HEK293 (cell line): ENCODE measurements at regions not wholly inside any gene's neighbourhood (a gene's known extent, or its start where the extent isn't known, plus 50 kb on each side); places are given as distances from the start of the nearest gene placed in this dataset.

Experiments used
- CTCF ChIA-PET: fragments of 350-600 bp; formaldehyde crosslinking; extraction: SDS; loops from one replicate; lab custom pipeline; 2021; ENCODE audit warnings: antibody characterized with exemption; lab: Yijun Ruan, JAX
- POLR2A ChIA-PET: fragments of 300-600 bp; formaldehyde crosslinking; extraction: SDS; loops from one replicate; lab custom pipeline; 2020; ENCODE audit warnings: antibody characterized with exemption, inconsistent platforms; lab: Yijun Ruan, JAX
- H3K27ac ChIP-seq: fragments of 200-500 bp; sonication (Bioruptor generic); 2 replicates; pipeline ENCODE4 v1.5.1; 2014; ENCODE audit warnings: low read depth, low read length, control low read depth, inconsistent platforms; ENCODE audit errors: extremely low read depth
- H3K36me3 ChIP-seq, 2 experiments: fragments of 200-500 bp in 1 of 2; sonication (Bioruptor generic) in 1 of 2; 1 replicate in 1 of 2; 2 replicates in 1 of 2; pipeline ENCODE4 v1.5.1; 2014 to 2017; ENCODE audit warnings: inconsistent platforms in 2 of 2, low read length in 2 of 2; ENCODE audit not compliant: control insufficient read depth in 2 of 2, insufficient read depth in 1 of 2
- H3K4me1 ChIP-seq: fragments of 200-500 bp; sonication (Bioruptor generic); 2 replicates; pipeline ENCODE4 v1.5.1; 2014; ENCODE audit warnings: mild to moderate bottlenecking, low read length, inconsistent platforms; ENCODE audit not compliant: control insufficient read depth, insufficient read depth
- H3K4me3 ChIP-seq: 2 replicates; pipeline ENCODE4 v1.5.1; 2011; ENCODE audit warnings: low read depth, mild to moderate bottlenecking, control low read depth, low read length, moderate library complexity
- H3K9me3 ChIP-seq: fragments of 200-500 bp; sonication (Bioruptor generic); 2 replicates; pipeline ENCODE4 v1.5.1; 2014; ENCODE audit warnings: low read depth, low read length, inconsistent platforms; ENCODE audit not compliant: control insufficient read depth, insufficient read depth
- TCF7L2 ChIP-seq: IDR thresholded peaks from 2 replicates; pipeline ENCODE4 v1.6.1; 2011; ENCODE audit warnings: low read depth, mild to moderate bottlenecking, inconsistent platforms, low read length, moderate library complexity, borderline replicate concordance
- ZBTB8A ChIP-seq: fragments of 450-650 bp; formaldehyde crosslinking; IDR thresholded peaks from 2 replicates; pipeline ENCODE4 v1.5.1; 2016; ENCODE audit warnings: missing biosample characterization, missing genetic modification characterization
- ZNF133 ChIP-seq: fragments of 450-650 bp; formaldehyde crosslinking; IDR thresholded peaks from 2 replicates; pipeline ENCODE4 v1.5.1; 2016; ENCODE audit warnings: missing biosample characterization, missing genetic modification characterization
- ZNF266 ChIP-seq: fragments of 450-650 bp; formaldehyde crosslinking; IDR thresholded peaks from 2 replicates; pipeline ENCODE4 v1.5.1; 2016; ENCODE audit warnings: missing biosample characterization, missing genetic modification characterization, low read depth
- ZNF274 ChIP-seq, 2 experiments: fragments of 200-500 bp in 1 of 2; fragments of 450-650 bp in 1 of 2; sonication (Bioruptor generic) in 1 of 2; formaldehyde crosslinking in 1 of 2; IDR thresholded peaks; 2 replicates each; pipeline versions ENCODE4 v1.5.1 to v1.6.1; 2014 to 2016; ENCODE audit warnings: borderline replicate concordance in 1 of 2, inconsistent platforms in 1 of 2, low read length in 1 of 2, missing biosample characterization in 1 of 2, missing genetic modification characterization in 1 of 2
- ZNF341 ChIP-seq: fragments of 450-650 bp; formaldehyde crosslinking; IDR thresholded peaks from 2 replicates; pipeline ENCODE4; 2016; ENCODE audit warnings: low read depth, missing biosample characterization, missing genetic modification characterization
- ZNF529 ChIP-seq: fragments of 450-650 bp; formaldehyde crosslinking; IDR thresholded peaks from 2 replicates; pipeline ENCODE4 v1.5.1; 2017; ENCODE audit warnings: missing genetic modification characterization, missing biosample characterization; ENCODE audit not compliant: insufficient replicate concordance
- ZNF548 ChIP-seq: fragments of 450-650 bp; formaldehyde crosslinking; IDR thresholded peaks from 2 replicates; pipeline ENCODE4 v1.5.1; 2016; ENCODE audit warnings: missing biosample characterization, missing genetic modification characterization
- ZNF560 ChIP-seq: fragments of 450-650 bp; formaldehyde crosslinking; IDR thresholded peaks from 2 replicates; pipeline ENCODE4 v1.5.1; 2017; ENCODE audit warnings: missing biosample characterization, missing genetic modification characterization, borderline replicate concordance
- ZNF571 ChIP-seq: fragments of 450-650 bp; formaldehyde crosslinking; IDR thresholded peaks from 2 replicates; pipeline ENCODE4 v1.5.0; 2017; ENCODE audit warnings: missing biosample characterization, missing genetic modification characterization
- ZNF626 ChIP-seq: fragments of 450-650 bp; sonication (Bioruptor Pico); formaldehyde crosslinking; IDR thresholded peaks from 2 replicates; pipeline ENCODE4 v1.5.1; 2018; ENCODE audit warnings: missing biosample characterization, missing genetic modification characterization, inconsistent platforms
- ZNF629 ChIP-seq: fragments of 450-650 bp; formaldehyde crosslinking; IDR thresholded peaks from 2 replicates; pipeline ENCODE4 v1.5.1; 2017; ENCODE audit warnings: missing biosample characterization, missing genetic modification characterization
- ZNF768 ChIP-seq: fragments of 450-650 bp; formaldehyde crosslinking; IDR thresholded peaks from 2 replicates; pipeline ENCODE4 v1.5.1; 2018; ENCODE audit warnings: missing biosample characterization, mild to moderate bottlenecking, missing genetic modification characterization
- TF ChIP-seq, protein P1 (sequence below): fragments of 450-650 bp; formaldehyde crosslinking; IDR thresholded peaks from 2 replicates; pipeline ENCODE4 v1.5.1; 2017; ENCODE audit warnings: missing biosample characterization, missing genetic modification characterization
- TF ChIP-seq, protein P2 (sequence below): fragments of 450-650 bp; formaldehyde crosslinking; IDR thresholded peaks from 2 replicates; pipeline ENCODE4 v1.5.1; 2016; ENCODE audit warnings: missing biosample characterization, missing genetic modification characterization
- TF ChIP-seq, protein P3 (sequence below): fragments of 450-650 bp; formaldehyde crosslinking; IDR thresholded peaks from 2 replicates; pipeline ENCODE4 v1.5.1; 2017; ENCODE audit warnings: missing biosample characterization, missing genetic modification characterization
- TF ChIP-seq, protein P4 (sequence below): fragments of 450-650 bp; formaldehyde crosslinking; IDR thresholded peaks from 2 replicates; pipeline ENCODE4 v1.5.1; 2016; ENCODE audit warnings: missing biosample characterization, missing genetic modification characterization, borderline replicate concordance
- TF ChIP-seq, protein P5 (sequence below): fragments of 450-650 bp; formaldehyde crosslinking; IDR thresholded peaks from 2 replicates; pipeline ENCODE4 v1.5.1; 2016; ENCODE audit warnings: missing biosample characterization, missing genetic modification characterization
- TF ChIP-seq, protein P6 (sequence below): fragments of 450-650 bp; formaldehyde crosslinking; IDR thresholded peaks from 2 replicates; pipeline ENCODE4 v1.5.1; 2017; ENCODE audit warnings: missing biosample characterization, mild to moderate bottlenecking, missing genetic modification characterization, moderate library complexity

DNA sequence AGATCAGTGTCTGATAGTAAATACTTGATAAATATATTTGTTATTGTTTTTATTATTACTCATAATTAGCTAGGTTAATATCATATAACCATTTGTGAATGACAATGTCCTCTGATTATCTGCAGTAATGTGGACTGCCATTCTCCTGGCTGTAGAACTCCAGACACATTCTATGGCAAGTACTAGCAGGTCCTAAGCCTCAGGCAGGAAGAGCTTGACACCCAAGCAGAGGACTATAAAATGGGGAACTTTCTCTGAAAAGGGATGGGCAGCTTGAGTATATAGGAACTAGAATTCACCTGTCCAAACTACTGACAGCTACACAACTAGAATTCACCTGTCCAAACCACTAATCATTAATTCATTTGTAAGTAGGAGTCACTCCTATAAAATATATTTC, 649.4 kb downstream of the CPS1 start:
- no peaks in the 10 kb centered on the region for H3K9me3 ChIP-seq
- no peak for TF ChIP-seq ZNF768 (tag by site-specific recombination)
- no peak for TF ChIP-seq ZNF560
- TF ChIP-seq TCF7L2: no peak
- no peak for TF ChIP-seq ZNF274 (IDR thresholded peaks at IDR 0.05; ENCODE audit: low read length)
- no peak for TF ChIP-seq ZNF274 (tag by site-specific recombination; IDR thresholded peaks at IDR 0.05; ENCODE audit: borderline replicate concordance)
- TF ChIP-seq ZNF266 (tag by site-specific recombination): no peak
- TF ChIP-seq, protein P1, sequence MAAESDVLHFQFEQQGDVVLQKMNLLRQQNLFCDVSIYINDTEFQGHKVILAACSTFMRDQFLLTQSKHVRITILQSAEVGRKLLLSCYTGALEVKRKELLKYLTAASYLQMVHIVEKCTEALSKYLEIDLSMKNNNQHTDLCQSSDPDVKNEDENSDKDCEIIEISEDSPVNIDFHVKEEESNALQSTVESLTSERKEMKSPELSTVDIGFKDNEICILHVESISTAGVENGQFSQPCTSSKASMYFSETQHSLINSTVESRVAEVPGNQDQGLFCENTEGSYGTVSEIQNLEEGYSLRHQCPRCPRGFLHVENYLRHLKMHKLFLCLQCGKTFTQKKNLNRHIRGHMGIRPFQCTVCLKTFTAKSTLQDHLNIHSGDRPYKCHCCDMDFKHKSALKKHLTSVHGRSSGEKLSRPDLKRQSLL (tag by site-specific recombination): no peak
- TF ChIP-seq ZNF341 (tag by site-specific recombination): no peak
- TF ChIP-seq, protein P2, sequence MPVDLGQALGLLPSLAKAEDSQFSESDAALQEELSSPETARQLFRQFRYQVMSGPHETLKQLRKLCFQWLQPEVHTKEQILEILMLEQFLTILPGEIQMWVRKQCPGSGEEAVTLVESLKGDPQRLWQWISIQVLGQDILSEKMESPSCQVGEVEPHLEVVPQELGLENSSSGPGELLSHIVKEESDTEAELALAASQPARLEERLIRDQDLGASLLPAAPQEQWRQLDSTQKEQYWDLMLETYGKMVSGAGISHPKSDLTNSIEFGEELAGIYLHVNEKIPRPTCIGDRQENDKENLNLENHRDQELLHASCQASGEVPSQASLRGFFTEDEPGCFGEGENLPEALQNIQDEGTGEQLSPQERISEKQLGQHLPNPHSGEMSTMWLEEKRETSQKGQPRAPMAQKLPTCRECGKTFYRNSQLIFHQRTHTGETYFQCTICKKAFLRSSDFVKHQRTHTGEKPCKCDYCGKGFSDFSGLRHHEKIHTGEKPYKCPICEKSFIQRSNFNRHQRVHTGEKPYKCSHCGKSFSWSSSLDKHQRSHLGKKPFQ (tag by site-specific recombination): no peak
- no peak for TF ChIP-seq ZBTB8A (tag by site-specific recombination)
- TF ChIP-seq ZNF529 (tag by site-specific recombination): no peak
- TF ChIP-seq ZNF626 (tag by site-specific recombination): no peak
- TF ChIP-seq ZNF548: no peak
- TF ChIP-seq, protein P3, sequence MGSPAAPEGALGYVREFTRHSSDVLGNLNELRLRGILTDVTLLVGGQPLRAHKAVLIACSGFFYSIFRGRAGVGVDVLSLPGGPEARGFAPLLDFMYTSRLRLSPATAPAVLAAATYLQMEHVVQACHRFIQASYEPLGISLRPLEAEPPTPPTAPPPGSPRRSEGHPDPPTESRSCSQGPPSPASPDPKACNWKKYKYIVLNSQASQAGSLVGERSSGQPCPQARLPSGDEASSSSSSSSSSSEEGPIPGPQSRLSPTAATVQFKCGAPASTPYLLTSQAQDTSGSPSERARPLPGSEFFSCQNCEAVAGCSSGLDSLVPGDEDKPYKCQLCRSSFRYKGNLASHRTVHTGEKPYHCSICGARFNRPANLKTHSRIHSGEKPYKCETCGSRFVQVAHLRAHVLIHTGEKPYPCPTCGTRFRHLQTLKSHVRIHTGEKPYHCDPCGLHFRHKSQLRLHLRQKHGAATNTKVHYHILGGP (tag by site-specific recombination): no peak
- TF ChIP-seq, protein P4, sequence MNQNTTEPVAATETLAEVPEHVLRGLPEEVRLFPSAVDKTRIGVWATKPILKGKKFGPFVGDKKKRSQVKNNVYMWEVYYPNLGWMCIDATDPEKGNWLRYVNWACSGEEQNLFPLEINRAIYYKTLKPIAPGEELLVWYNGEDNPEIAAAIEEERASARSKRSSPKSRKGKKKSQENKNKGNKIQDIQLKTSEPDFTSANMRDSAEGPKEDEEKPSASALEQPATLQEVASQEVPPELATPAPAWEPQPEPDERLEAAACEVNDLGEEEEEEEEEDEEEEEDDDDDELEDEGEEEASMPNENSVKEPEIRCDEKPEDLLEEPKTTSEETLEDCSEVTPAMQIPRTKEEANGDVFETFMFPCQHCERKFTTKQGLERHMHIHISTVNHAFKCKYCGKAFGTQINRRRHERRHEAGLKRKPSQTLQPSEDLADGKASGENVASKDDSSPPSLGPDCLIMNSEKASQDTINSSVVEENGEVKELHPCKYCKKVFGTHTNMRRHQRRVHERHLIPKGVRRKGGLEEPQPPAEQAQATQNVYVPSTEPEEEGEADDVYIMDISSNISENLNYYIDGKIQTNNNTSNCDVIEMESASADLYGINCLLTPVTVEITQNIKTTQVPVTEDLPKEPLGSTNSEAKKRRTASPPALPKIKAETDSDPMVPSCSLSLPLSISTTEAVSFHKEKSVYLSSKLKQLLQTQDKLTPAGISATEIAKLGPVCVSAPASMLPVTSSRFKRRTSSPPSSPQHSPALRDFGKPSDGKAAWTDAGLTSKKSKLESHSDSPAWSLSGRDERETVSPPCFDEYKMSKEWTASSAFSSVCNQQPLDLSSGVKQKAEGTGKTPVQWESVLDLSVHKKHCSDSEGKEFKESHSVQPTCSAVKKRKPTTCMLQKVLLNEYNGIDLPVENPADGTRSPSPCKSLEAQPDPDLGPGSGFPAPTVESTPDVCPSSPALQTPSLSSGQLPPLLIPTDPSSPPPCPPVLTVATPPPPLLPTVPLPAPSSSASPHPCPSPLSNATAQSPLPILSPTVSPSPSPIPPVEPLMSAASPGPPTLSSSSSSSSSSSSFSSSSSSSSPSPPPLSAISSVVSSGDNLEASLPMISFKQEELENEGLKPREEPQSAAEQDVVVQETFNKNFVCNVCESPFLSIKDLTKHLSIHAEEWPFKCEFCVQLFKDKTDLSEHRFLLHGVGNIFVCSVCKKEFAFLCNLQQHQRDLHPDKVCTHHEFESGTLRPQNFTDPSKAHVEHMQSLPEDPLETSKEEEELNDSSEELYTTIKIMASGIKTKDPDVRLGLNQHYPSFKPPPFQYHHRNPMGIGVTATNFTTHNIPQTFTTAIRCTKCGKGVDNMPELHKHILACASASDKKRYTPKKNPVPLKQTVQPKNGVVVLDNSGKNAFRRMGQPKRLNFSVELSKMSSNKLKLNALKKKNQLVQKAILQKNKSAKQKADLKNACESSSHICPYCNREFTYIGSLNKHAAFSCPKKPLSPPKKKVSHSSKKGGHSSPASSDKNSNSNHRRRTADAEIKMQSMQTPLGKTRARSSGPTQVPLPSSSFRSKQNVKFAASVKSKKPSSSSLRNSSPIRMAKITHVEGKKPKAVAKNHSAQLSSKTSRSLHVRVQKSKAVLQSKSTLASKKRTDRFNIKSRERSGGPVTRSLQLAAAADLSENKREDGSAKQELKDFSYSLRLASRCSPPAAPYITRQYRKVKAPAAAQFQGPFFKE (tag by site-specific recombination): no peak
- TF ChIP-seq, protein P5, sequence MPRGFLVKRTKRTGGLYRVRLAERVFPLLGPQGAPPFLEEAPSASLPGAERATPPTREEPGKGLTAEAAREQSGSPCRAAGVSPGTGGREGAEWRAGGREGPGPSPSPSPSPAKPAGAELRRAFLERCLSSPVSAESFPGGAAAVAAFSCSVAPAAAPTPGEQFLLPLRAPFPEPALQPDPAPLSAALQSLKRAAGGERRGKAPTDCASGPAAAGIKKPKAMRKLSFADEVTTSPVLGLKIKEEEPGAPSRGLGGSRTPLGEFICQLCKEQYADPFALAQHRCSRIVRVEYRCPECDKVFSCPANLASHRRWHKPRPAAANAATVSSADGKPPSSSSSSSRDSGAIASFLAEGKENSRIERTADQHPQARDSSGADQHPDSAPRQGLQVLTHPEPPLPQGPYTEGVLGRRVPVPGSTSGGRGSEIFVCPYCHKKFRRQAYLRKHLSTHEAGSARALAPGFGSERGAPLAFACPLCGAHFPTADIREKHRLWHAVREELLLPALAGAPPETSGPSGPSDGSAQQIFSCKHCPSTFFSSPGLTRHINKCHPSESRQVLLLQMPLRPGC: no peak
- TF ChIP-seq ZNF571: no peak
- no peak for TF ChIP-seq ZNF133
- TF ChIP-seq, protein P6, sequence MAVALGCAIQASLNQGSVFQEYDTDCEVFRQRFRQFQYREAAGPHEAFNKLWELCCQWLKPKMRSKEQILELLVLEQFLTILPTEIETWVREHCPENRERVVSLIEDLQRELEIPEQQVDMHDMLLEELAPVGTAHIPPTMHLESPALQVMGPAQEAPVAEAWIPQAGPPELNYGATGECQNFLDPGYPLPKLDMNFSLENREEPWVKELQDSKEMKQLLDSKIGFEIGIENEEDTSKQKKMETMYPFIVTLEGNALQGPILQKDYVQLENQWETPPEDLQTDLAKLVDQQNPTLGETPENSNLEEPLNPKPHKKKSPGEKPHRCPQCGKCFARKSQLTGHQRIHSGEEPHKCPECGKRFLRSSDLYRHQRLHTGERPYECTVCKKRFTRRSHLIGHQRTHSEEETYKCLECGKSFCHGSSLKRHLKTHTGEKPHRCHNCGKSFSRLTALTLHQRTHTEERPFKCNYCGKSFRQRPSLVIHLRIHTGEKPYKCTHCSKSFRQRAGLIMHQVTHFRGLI (tag by site-specific recombination): no peak
- TF ChIP-seq ZNF629 (tag by site-specific recombination): no peak
- POLR2A ChIA-PET: no interaction called here
- no peaks in the 10 kb centered on the region for H3K36me3 ChIP-seq
- H3K4me1 ChIP-seq: no peaks in the 10 kb centered on the region
- H3K27ac ChIP-seq: no peak overlapping the region
- CTCF ChIA-PET: interaction anchor here (0.6 kb wide), 1 partner anchor 250 kb away, joined by 6 read pairs; no protein-coding TSS in a partner anchor
- no peak overlapping the region for H3K4me3 ChIP-seq
